Subcutaneous abdominal adipose tissue (tissue), 5 donors: ENCODE measurements at regions not wholly inside any gene's neighbourhood (a gene's known extent, or its start where the extent isn't known, plus 50 kb on each side); places are given as distances from the start of the nearest gene placed in this dataset.

ENCODE experiments used
- H3K27ac ChIP-seq: one replicate; pipeline ENCODE4 v1.7.0; 2013; ENCODE audit warnings: low read depth, mild to moderate bottlenecking, inconsistent platforms, low read length, moderate library complexity
- H3K27me3 ChIP-seq, 5 donors: one replicate each; pipeline ENCODE4 v1.7.0; 2013; ENCODE audit warnings: low read length in 5 of 5, inconsistent platforms in 1 of 5; ENCODE audit not compliant: control insufficient read depth in 5 of 5, insufficient read depth in 4 of 5
- H3K36me3 ChIP-seq, 5 donors: one replicate each; pipeline ENCODE4 v1.7.0; 2013; ENCODE audit warnings: low read length in 5 of 5; ENCODE audit not compliant: control insufficient read depth in 5 of 5, insufficient read depth in 5 of 5
- H3K4me1 ChIP-seq, 5 donors: one replicate each; pipeline ENCODE4 v1.7.0; 2013; ENCODE audit warnings: low read length in 5 of 5, mild to moderate bottlenecking in 3 of 5, moderate library complexity in 1 of 5; ENCODE audit not compliant: control insufficient read depth in 5 of 5, insufficient read depth in 5 of 5
- H3K4me3 ChIP-seq, 5 donors: one replicate each; pipeline ENCODE4 v1.7.0; 2013; ENCODE audit warnings: low read length in 5 of 5, low read depth in 1 of 5
- H3K9ac ChIP-seq, 5 donors: one replicate each; pipeline ENCODE4 v1.7.0; 2013; ENCODE audit warnings: low read length in 5 of 5, mild to moderate bottlenecking in 4 of 5, moderate library complexity in 3 of 5
- H3K9me3 ChIP-seq, 5 donors: one replicate each; pipeline ENCODE4 v1.7.0; 2013; ENCODE audit warnings: low read length in 5 of 5; ENCODE audit not compliant: control insufficient read depth in 5 of 5
- donor health status: healthy.
- donor health status: healthy.
- donor health status: healthy.
- donor health status: healthy.
- donor health status: healthy.

DNA sequence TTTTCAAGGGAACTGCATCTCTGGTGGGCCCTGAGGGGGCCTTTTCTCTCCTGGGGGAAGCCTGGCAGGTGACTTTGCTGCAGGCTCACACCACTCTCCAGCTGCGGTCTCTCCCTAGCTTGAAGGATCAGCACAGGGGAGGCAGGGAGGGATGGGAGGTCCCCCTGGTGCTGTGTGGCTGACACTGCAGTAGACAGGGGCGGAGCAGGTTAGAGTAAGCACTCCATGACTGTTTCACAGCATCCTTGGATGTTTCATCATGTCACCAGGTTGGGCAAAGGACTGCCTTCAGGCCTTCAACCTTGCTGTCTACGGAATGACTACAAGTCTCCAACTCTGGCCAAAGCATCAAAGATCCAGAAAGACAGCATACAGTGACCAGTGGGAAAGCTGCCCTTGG is 470.7 kb downstream of the CDK5RAP2 start:
- Histone ChIP-seq H3K4me3 (no peak overlapping the region), H3K9ac (no peak overlapping the region)

DNA sequence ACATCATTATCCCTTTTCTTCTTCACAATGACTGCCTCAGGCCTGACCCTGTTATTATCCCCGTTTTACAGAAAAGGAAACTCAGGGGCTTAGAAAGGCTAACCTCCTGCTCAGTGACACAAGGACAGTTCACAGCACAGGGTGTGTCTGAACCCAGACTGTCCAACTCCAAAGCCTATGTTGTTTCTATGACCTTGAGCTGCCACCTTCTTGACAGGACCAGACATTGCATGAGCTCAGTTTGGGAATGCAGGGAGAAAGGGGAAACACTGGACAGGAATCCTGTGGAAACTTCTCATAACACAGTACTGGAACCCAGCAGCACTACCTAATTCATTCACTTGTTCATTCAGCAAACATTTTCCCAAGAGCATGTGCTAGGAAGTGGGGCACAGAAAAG is 472.8 kb downstream of the CDK5RAP2 start:
- no peak overlapping the region for H3K27ac ChIP-seq
- H3K9ac ChIP-seq: no peak overlapping the region
- no peaks in the 10 kb centered on the region for H3K9me3 ChIP-seq
- H3K27me3 ChIP-seq: no peaks in the 10 kb centered on the region
- no peak overlapping the region for H3K4me3 ChIP-seq
- no peaks in the 10 kb centered on the region for H3K4me1 ChIP-seq
- no peaks in the 10 kb centered on the region for H3K36me3 ChIP-seq

More for the DNA sequence above, 470.7 kb downstream of the CDK5RAP2 start:
- Histone ChIP-seq H3K27ac (no peak overlapping the region), H3K27me3 (no peaks in the 10 kb centered on the region), H3K4me1 (no peaks in the 10 kb centered on the region), H3K9me3 (no peaks in the 10 kb centered on the region), H3K36me3 (no peaks in the 10 kb centered on the region)

DNA sequence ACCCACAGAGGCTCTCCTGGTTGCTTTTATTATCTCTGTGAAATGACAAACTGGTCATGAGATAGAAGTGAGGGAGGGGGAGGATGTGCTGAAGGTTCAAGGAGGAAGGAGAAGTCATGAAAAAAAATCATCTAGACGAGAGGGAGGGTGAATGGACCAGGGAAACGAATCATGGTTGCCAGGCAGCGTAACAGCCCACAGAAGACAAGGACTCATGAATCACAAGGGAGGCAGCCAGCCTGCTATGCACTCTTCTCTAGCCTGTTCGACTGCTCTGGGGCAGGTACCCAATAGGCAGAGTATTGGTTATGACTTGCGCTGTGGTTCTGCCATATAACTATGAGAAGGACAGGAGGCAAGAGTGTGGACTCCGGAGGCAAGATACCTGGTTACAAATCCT is 475.2 kb downstream of the CDK5RAP2 start:
- Histone ChIP-seq H3K4me3 (no peak overlapping the region), H3K27ac (no peak overlapping the region), H3K9me3 (no peaks in the 10 kb centered on the region), H3K27me3 (no peaks in the 10 kb centered on the region), H3K9ac (no peak overlapping the region), H3K36me3 (no peaks in the 10 kb centered on the region), H3K4me1 (no peaks in the 10 kb centered on the region)

DNA sequence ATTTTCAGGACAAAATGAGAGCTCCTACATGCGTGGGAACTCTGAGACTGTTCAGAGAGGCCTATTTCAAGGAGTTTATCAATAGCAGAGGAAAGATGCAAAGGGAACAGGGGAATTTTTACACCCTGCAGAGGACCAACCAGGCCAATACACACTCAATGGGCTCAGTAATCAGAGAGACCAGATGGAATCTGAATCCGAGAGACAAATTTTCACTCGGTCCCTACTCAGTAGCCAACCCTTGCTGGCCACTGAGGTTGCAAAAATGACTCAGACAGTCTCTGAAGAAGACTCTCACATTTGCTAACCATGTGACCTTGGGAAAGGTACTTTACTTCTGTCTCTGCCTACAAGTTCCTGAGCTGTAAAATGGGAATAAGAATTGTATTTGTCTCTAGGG is 479.4 kb downstream of the CDK5RAP2 start:
- Histone ChIP-seq H3K36me3 (no peaks in the 10 kb centered on the region), H3K9me3 (no peaks in the 10 kb centered on the region), H3K27me3 (no peaks in the 10 kb centered on the region), H3K9ac (no peak overlapping the region), H3K27ac (no peak overlapping the region), H3K4me1 (no peaks in the 10 kb centered on the region), H3K4me3 (no peak overlapping the region)

DNA sequence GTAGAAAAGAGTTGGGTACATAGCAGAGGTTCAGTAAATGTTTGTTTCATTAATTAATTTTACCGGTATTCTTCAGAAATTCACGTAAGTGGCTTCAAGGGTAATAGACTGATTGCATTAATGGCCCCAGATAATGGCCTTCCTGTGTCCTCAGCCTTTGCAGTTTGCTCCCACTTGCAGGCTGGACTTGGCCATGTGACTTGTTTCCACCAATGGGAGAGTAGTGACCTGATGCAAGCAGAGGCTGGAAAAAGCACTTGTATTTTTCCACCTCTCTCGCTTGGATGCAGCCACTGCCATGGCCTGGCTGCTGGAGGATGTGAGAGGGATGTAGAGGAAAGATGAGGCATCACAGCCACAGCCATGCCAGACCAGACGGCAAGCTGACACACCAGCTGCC is 480.9 kb downstream of the CDK5RAP2 start:
- Histone ChIP-seq H3K4me1 (no peaks in the 10 kb centered on the region), H3K36me3 (no peaks in the 10 kb centered on the region), H3K4me3 (no peak overlapping the region), H3K27ac (no peak overlapping the region), H3K9ac (no peak overlapping the region), H3K9me3 (no peaks in the 10 kb centered on the region), H3K27me3 (no peaks in the 10 kb centered on the region)

DNA sequence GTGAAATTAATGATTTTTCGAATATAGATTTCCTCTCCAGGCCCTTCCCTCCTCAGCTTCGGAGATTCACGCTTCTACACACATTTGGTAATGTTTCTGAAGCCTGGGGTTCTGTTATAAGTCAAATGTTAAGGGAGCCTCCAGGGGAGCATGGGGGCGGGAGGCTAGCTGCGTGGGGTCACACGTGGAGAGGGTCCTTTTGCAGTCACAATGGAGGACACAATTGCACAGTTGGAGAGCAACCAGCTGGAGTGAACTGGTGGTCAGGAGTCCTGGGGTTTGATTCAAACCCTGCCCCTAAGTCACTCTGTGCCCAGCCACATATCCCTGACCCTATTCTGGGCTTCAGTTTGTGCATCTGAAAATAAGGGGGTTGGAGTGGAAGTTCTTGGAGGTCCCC is 481.4 kb downstream of the CDK5RAP2 start:
- H3K27me3 ChIP-seq: no peaks in the 10 kb centered on the region
- H3K36me3 ChIP-seq: no peaks in the 10 kb centered on the region
- no peaks in the 10 kb centered on the region for H3K4me1 ChIP-seq
- H3K4me3 ChIP-seq: no peak overlapping the region
- H3K9ac ChIP-seq: no peak overlapping the region
- no peaks in the 10 kb centered on the region for H3K9me3 ChIP-seq
- H3K27ac ChIP-seq: no peak overlapping the region

DNA sequence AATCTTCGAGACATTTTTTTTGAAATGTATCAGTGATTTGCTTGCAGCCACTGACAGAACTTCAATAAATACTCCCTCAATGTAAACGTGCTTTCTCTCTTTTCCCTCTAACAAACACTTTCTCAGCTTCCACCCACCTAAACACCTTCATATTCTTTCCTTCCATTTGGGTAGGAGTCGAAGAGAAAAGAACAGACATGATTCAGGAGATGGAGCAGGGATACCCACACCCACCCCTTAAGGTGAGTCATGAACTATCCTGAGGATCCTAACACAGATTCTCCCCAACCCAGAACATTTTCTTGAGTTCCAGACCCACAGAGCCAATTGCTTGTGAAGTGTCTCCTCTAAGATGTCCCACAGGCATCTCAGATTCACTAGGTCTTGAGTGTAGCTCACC is 488.8 kb downstream of the CDK5RAP2 start:
- Histone ChIP-seq H3K27me3 (no peaks in the 10 kb centered on the region), H3K4me3 (no peak overlapping the region), H3K27ac (no peak overlapping the region), H3K36me3 (no peaks in the 10 kb centered on the region), H3K9ac (no peak overlapping the region), H3K4me1 (no peaks in the 10 kb centered on the region), H3K9me3 (peaks cover 0 to 2% (median 0%) of the 10 kb centered on the region in 5 donors)

DNA sequence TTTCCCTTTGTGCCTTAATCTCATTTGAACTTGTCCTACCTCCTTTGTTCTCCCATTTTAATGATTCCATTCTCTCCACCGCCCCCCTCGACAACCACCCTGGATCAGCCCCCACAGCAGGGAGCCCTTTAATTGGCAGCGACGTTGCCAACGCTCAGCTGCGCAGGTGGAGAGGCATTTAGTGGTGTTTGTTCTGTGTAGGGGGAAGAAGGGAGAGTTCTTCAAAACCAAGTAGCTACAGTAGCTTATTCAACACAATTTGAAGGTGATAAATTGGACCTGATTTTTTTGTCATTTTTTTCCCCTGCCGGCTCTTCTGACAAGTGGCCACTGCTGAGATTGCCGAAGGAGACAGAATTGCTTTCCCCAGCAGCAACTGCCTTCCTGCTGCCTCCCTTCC is 499.1 kb downstream of the CDK5RAP2 start:
- no peak overlapping the region for H3K27ac ChIP-seq
- no peak overlapping the region for H3K4me3 ChIP-seq
- peaks cover 0 to 20% (median 7%) of the 10 kb centered on the region in 5 donors for H3K9me3 ChIP-seq
- H3K36me3 ChIP-seq: no peaks in the 10 kb centered on the region
- no peaks in the 10 kb centered on the region for H3K4me1 ChIP-seq
- H3K27me3 ChIP-seq: peaks cover 0 to 6% (median 0%) of the 10 kb centered on the region in 5 donors
- H3K9ac ChIP-seq: no peak overlapping the region

DNA sequence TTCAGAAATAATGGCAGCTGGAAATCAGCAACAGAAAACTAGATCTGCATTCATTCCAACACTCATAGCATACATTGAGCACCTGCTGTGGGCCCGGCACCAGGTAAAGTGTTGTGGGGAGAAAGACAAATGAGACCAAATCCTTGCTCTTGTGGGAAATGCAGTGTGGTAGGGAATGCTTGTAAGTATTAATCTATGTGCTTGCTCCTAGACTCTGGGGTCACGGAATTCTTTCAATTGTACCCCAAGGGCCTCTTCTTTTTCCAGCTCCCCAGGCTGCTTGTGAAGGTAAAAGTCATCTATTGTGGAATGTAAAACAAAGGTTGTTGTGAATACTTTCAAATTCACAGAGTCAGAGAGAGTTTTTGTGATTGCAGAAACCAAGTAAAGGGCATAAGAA is 501.9 kb downstream of the CDK5RAP2 start:
- Histone ChIP-seq H3K9ac (no peak overlapping the region), H3K36me3 (no peaks in the 10 kb centered on the region), H3K27ac (no peak overlapping the region), H3K9me3 (no peaks in the 10 kb centered on the region), H3K4me3 (no peak overlapping the region), H3K27me3 (peaks cover 0 to 6% (median 0%) of the 10 kb centered on the region in 5 donors), H3K4me1 (no peaks in the 10 kb centered on the region)

DNA sequence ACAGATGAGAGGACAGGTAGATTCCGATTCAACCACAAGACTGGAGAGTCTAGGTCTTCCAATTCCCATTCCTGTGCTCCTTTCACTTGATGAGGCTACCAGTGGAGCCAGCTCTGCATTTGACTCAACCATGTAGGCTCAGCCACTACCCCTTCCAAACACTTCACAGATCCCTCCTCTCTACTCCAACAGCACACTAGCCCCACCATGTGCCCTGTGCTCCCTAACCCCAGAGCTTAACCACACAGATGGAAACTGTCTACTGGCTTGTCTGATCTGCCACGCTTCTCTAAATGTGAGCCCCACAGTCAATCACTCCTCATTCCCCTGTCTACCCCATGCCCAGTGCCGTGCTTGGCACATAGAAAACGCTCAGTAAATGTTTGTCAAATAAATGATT is 508.2 kb downstream of the CDK5RAP2 start:
- H3K4me1 ChIP-seq: no peaks in the 10 kb centered on the region
- no peaks in the 10 kb centered on the region for H3K36me3 ChIP-seq
- H3K9me3 ChIP-seq: no peaks in the 10 kb centered on the region
- H3K9ac ChIP-seq: no peak overlapping the region
- no peaks in the 10 kb centered on the region for H3K27me3 ChIP-seq
- H3K4me3 ChIP-seq: no peak overlapping the region
- no peak overlapping the region for H3K27ac ChIP-seq

DNA sequence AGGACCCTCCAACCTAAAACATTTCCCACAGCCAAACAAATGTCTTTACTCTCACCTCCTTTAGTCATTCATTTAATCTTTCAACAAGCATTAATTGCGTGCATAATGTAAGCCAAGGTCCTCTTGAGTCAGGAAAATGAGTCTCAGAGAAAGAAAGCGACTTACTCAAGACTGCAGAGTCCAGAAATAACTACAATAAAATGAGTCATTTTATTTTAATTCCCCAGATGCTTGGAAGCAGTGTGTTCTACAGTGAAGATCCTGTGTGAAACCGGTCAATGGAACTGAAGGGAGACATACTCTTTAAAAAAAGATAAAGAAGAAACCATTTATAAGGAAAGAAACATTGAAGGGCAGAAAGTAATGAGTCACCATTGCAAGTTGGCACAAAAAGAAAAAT is 513.7 kb downstream of the CDK5RAP2 start:
- H3K36me3 ChIP-seq: no peaks in the 10 kb centered on the region
- H3K4me1 ChIP-seq: no peaks in the 10 kb centered on the region
- H3K27me3 ChIP-seq: no peaks in the 10 kb centered on the region
- H3K4me3 ChIP-seq: no peak overlapping the region
- H3K9ac ChIP-seq: no peak overlapping the region
- no peaks in the 10 kb centered on the region for H3K9me3 ChIP-seq
- no peak overlapping the region for H3K27ac ChIP-seq
